CD14-positive monocyte (primary cell): ENCODE measurements at regions not wholly inside any gene's neighbourhood (a gene's known extent, or its start where the extent isn't known, plus 50 kb on each side); places are given as distances from the start of the nearest gene placed in this dataset.

ENCODE experiments used
- DNase-seq, 3 donors: peaks; one replicate each; pipeline ENCODE4 v3.0.0-alpha.2; 2011 to 2022
- H2AFZ ChIP-seq: 2 replicates; pipeline ENCODE4 v1.6.0; 2012; ENCODE audit warnings: mild to moderate bottlenecking, low read depth, low read length, inconsistent platforms; ENCODE audit not compliant: insufficient read depth, poor library complexity, severe bottlenecking
- H3K27ac ChIP-seq, 2 donors: 1 replicate in 1 of 2; 2 replicates in 1 of 2; pipeline ENCODE4 v1.5.1; 2012 to 2013; ENCODE audit warnings: low read length in 2 of 2, control low read depth in 1 of 2, inconsistent platforms in 1 of 2, low read depth in 1 of 2, mild to moderate bottlenecking in 1 of 2
- H3K27me3 ChIP-seq, 2 donors: one replicate each; pipeline versions ENCODE4 v1.6.0 to v1.6.1; 2011 to 2013; ENCODE audit warnings: low read length in 2 of 2; ENCODE audit not compliant: control insufficient read depth in 2 of 2, insufficient read depth in 2 of 2
- H3K36me3 ChIP-seq, 2 donors: replicated peaks in 1 of 2; 1 replicate in 1 of 2; 2 replicates in 1 of 2; pipeline versions ENCODE4 v1.5.1 to v1.6.1; 2012 to 2013; ENCODE audit warnings: low read length in 2 of 2, control low read depth in 1 of 2, inconsistent platforms in 1 of 2, mild to moderate bottlenecking in 1 of 2; ENCODE audit not compliant: insufficient read depth in 2 of 2, control insufficient read depth in 1 of 2
- H3K4me1 ChIP-seq, 2 donors: 1 replicate in 1 of 2; 2 replicates in 1 of 2; pipeline versions ENCODE4 v1.5.1 to v1.6.1; 2012 to 2013; ENCODE audit warnings: low read length in 2 of 2, control low read depth in 1 of 2, inconsistent platforms in 1 of 2, mild to moderate bottlenecking in 1 of 2, moderate library complexity in 1 of 2; ENCODE audit not compliant: insufficient read depth in 2 of 2, control insufficient read depth in 1 of 2
- H3K4me2 ChIP-seq: replicated peaks from 2 replicates; pipeline ENCODE3; 2012; ENCODE audit warnings: low read length, moderate library complexity, mild to moderate bottlenecking; ENCODE audit not compliant: poor library complexity, severe bottlenecking; ENCODE audit errors: extremely low read depth
- H3K4me3 ChIP-seq, 3 experiments: fragments of 200-600 bp in 1 of 3; sonication (generic) in 1 of 3; replicated peaks in 1 of 3; 1 replicate in 2 of 3; 2 replicates in 1 of 3; pipeline ENCODE4 v1.5.1; 2011 to 2013; ENCODE audit warnings: low read length in 3 of 3, mild to moderate bottlenecking in 3 of 3, control low read depth in 2 of 3, low read depth in 2 of 3, inconsistent platforms in 1 of 3, moderate library complexity in 1 of 3
- H3K79me2 ChIP-seq: 2 replicates; pipeline ENCODE4 v1.6.0; 2012; ENCODE audit warnings: mild to moderate bottlenecking, control low read depth, inconsistent platforms, low read length, moderate library complexity; ENCODE audit not compliant: insufficient read depth
- H3K9ac ChIP-seq: 2 replicates; pipeline ENCODE4 v1.6.0; 2017; ENCODE audit warnings: low read length, mild to moderate bottlenecking; ENCODE audit not compliant: insufficient read depth, poor library complexity, severe bottlenecking
- H3K9me3 ChIP-seq, 2 donors: replicated peaks in 1 of 2; 1 replicate in 1 of 2; 2 replicates in 1 of 2; pipeline versions ENCODE4 v1.5.1 to v1.6.1; 2012 to 2013; ENCODE audit warnings: low read length in 2 of 2, control low read depth in 1 of 2; ENCODE audit not compliant: control insufficient read depth in 1 of 2, insufficient read depth in 1 of 2
- H4K20me1 ChIP-seq: 2 replicates; pipeline ENCODE4 v1.6.0; 2012; ENCODE audit warnings: mild to moderate bottlenecking, low read length, control low read depth, moderate library complexity; ENCODE audit not compliant: insufficient read depth
- H3K27ac Mint-ChIP-seq, 7 donors: one replicate each; pipeline ENCODE4 v1.8.0; 2020; ENCODE audit warnings: mild to moderate bottlenecking in 7 of 7, mixed read lengths in 7 of 7, moderate library complexity in 6 of 7, inconsistent platforms in 2 of 7
- H3K27me3 Mint-ChIP-seq, 3 donors: one replicate each; pipeline ENCODE4 v1.8.0; 2021 to 2022; ENCODE audit warnings: low read depth in 3 of 3, mild to moderate bottlenecking in 3 of 3, mixed read lengths in 3 of 3, moderate library complexity in 3 of 3, inconsistent platforms in 1 of 3
- H3K36me3 Mint-ChIP-seq, 2 donors: one replicate each; pipeline ENCODE4 v1.8.0; 2020; ENCODE audit warnings: mixed read lengths in 2 of 2, inconsistent platforms in 1 of 2, mild to moderate bottlenecking in 1 of 2
- H3K4me1 Mint-ChIP-seq: one replicate; pipeline ENCODE4 v1.8.0; 2020; ENCODE audit warnings: mild to moderate bottlenecking, mixed read lengths
- H3K4me3 Mint-ChIP-seq, 2 donors: one replicate each; pipeline ENCODE4 v1.8.0; 2020; ENCODE audit warnings: mild to moderate bottlenecking in 2 of 2, mixed read lengths in 2 of 2, moderate library complexity in 1 of 2
- H3K9me3 Mint-ChIP-seq, 7 donors: one replicate each; pipeline ENCODE4 v1.8.0; 2020 to 2022; ENCODE audit warnings: mixed read lengths in 7 of 7, mild to moderate bottlenecking in 6 of 7, moderate library complexity in 6 of 7, inconsistent platforms in 2 of 7
- CTCF ChIP-seq: fragments of 200-600 bp; IDR thresholded peaks from one replicate; pipeline ENCODE4 v1.8.0; 2022; ENCODE audit warnings: antibody characterized with exemption, mild to moderate bottlenecking
- WGBS: methylation state at CpG from one replicate; pipeline ENCODE4 v1.1.5; 2013; ENCODE audit warnings: missing lambda C conversion rate; ENCODE audit not compliant: insufficient coverage; 5-methylcytosine and 5-hydroxymethylcytosine counted together
- intact Hi-C, 2 donors: fragments of 100-400 bp; cut with micrococcal nuclease; formaldehyde crosslinking; loops; one replicate each; pipeline versions ENCODE4 v1.15.0 to v1.15.1; 2023

DNA sequence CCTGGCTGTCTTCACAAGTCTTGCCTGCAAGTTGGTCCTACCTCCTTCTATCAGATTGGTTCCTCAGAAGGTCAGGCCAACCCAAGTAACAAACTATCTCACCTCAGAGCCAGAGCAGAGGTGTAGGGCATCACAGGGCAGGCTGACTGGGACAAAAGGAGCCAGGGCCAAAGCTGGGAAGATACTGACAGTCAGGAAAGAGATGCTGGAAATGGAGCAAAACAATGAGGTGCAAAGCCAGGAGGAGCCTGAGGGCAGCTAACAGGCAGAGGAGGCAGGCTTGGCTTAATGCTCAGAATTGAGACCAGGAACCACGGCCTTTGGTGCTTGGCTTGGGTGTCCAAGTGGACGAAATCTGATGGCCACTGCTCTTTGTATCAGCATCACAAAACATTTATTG is 68.4 kb upstream of the PNMA1 start:
- H3K36me3 Mint-ChIP-seq: peaks cover 15 to 22% of the 10 kb centered on the region in 2 donors
- Histone ChIP-seq H3K79me2 (peaks cover 84% of the 10 kb centered on the region), H3K4me1 (peaks cover 57 to 67% of the 10 kb centered on the region in 2 donors), H3K9me3 (no peaks in the 10 kb centered on the region), H3K36me3 (peaks cover 3 to 6% of the 10 kb centered on the region in 2 donors), H3K4me2 (no peak overlapping the region), H4K20me1 (peaks cover 77% of the 10 kb centered on the region), H3K4me3 (no peak overlapping the region), H3K27ac (peak overlapping the region; percentile 5 to 95), H3K9ac (no peak overlapping the region), H3K27me3 (no peaks in the 10 kb centered on the region), H2AFZ (no peak overlapping the region)
- H3K4me1 Mint-ChIP-seq: peaks cover 66% of the 10 kb centered on the region
- intact Hi-C loops: no loop called here
- no peak for TF ChIP-seq CTCF
- peak overlapping the region in 5 of 7 donors; percentile 5 to 93 (median 74) for H3K27ac Mint-ChIP-seq
- no peaks in the 10 kb centered on the region for H3K9me3 Mint-ChIP-seq
- no peak for DNase-seq
- 100% methylated on average over 1 of the region's 2 CpGs for WGBS
- H3K27me3 Mint-ChIP-seq: peaks cover 0 to 2% (median 0%) of the 10 kb centered on the region in 3 donors
- H3K4me3 Mint-ChIP-seq: no peak overlapping the region

DNA sequence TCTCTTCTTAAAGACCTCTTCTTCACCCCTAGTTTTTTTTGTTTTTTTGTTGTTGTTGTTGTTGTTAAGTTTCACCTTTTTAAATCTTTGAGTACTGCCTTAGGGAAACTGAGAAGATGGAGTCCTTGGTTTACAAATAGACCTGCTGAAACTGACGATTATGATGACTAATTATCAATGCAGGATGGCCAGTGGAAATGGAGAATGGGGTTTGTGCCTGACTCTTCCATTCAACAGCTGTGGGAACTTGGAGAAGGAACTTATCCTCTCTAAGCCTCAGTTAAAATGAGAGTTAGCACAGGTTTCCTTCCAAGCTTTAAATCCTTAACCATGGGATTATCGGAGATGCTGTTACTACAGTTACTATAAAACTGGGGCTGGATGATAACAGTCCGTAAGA is 66.7 kb upstream of the PNMA1 start:
- intact Hi-C loops: no loop called here
- Histone ChIP-seq H3K36me3 (peaks cover 3 to 6% of the 10 kb centered on the region in 2 donors), H3K4me2 (no peak overlapping the region), H3K4me3 (no peak overlapping the region), H3K9ac (no peak overlapping the region), H2AFZ (no peak overlapping the region), H4K20me1 (peaks cover 94% of the 10 kb centered on the region), H3K4me1 (peaks cover 51 to 59% of the 10 kb centered on the region in 2 donors), H3K9me3 (no peaks in the 10 kb centered on the region), H3K27me3 (no peaks in the 10 kb centered on the region), H3K79me2 (peaks cover 97% of the 10 kb centered on the region), H3K27ac (no peak overlapping the region)
- TF ChIP-seq CTCF: no peak
- DNase-seq: no peak
- Mint-ChIP-seq H3K27me3 (peaks cover 0 to 4% (median 0%) of the 10 kb centered on the region in 3 donors), H3K9me3 (no peaks in the 10 kb centered on the region), H3K36me3 (peaks cover 16 to 29% of the 10 kb centered on the region in 2 donors), H3K4me3 (no peak overlapping the region), H3K4me1 (peaks cover 65% of the 10 kb centered on the region), H3K27ac (no peak overlapping the region)
- no CpG with 5 or more reads among the region's 3 CpGs for WGBS
